ENCODE measurements at regions not wholly inside any gene's neighbourhood (a gene's known extent, or its start where the extent isn't known, plus 50 kb on each side); places are given as distances from the start of the nearest gene placed in this dataset.

GRCh38 chr2:196370381-196370780 is 199.0 kb upstream of the STK17B start:
- no peak for TF ChIP-seq GATA2 (IDR thresholded peaks at IDR 0.05; ENCODE audit: low read depth, low read length)
- no peak for TF ChIP-seq GATA3 (IDR thresholded peaks at IDR 0.05; ENCODE audit: low read depth, low read length)

Measured in SH-SY5Y (cell line).